Neuronal stem cell (in vitro differentiated cells): ENCODE measurements at regions not wholly inside any gene's neighbourhood (a gene's known extent, or its start where the extent isn't known, plus 50 kb on each side); places are given as distances from the start of the nearest gene placed in this dataset.
A peak's percentile ranks its signal among the peaks of the same experiment; 100 is the strongest.

Experiments used
- DNase-seq: peaks from one replicate; pipeline ENCODE4 v3.0.0-alpha.2; 2013; ENCODE audit warnings: low spot score
- H2AFZ ChIP-seq: one replicate; pipeline ENCODE4 v1.6.1; 2013; ENCODE audit warnings: mild to moderate bottlenecking, low read length, inconsistent platforms
- H2AK5ac ChIP-seq: 2 replicates; pipeline ENCODE4 v1.6.1; 2013; ENCODE audit warnings: low read depth, mild to moderate bottlenecking, inconsistent platforms, low read length, moderate library complexity, mixed read lengths
- H2BK120ac ChIP-seq: 2 replicates; pipeline ENCODE4 v1.6.1; 2013; ENCODE audit warnings: low read depth, mild to moderate bottlenecking, inconsistent platforms, low read length, moderate library complexity, mixed read lengths
- H2BK12ac ChIP-seq: one replicate; pipeline ENCODE4 v1.6.1; 2013; ENCODE audit warnings: low read length, inconsistent platforms
- H2BK15ac ChIP-seq: 2 replicates; pipeline ENCODE4 v1.6.1; 2013; ENCODE audit warnings: mild to moderate bottlenecking, low read length, inconsistent platforms, mixed read lengths
- H2BK5ac ChIP-seq: one replicate; pipeline ENCODE4 v1.6.1; 2013; ENCODE audit warnings: inconsistent platforms, mild to moderate bottlenecking, low read length, moderate library complexity
- H3K14ac ChIP-seq: one replicate; pipeline ENCODE4 v1.6.1; 2013; ENCODE audit warnings: low read length, inconsistent platforms
- H3K18ac ChIP-seq: 2 replicates; pipeline ENCODE4 v1.6.1; 2013; ENCODE audit warnings: low read length, inconsistent platforms
- H3K23ac ChIP-seq: 2 replicates; pipeline ENCODE4 v1.6.1; 2013; ENCODE audit warnings: low read depth, mild to moderate bottlenecking, mixed read lengths, low read length, inconsistent platforms; ENCODE audit not compliant: poor library complexity
- H3K27ac ChIP-seq: replicated peaks from 3 replicates; pipeline ENCODE4 v1.5.1; 2013; ENCODE audit warnings: low read length, inconsistent platforms
- H3K27me3 ChIP-seq, 3 experiments: 2 replicates each; pipeline ENCODE4 v1.6.1; 2013; ENCODE audit warnings: low read length in 3 of 3, mild to moderate bottlenecking in 2 of 3, inconsistent platforms in 1 of 3, low read depth in 1 of 3, mixed read lengths in 1 of 3, moderate library complexity in 1 of 3; ENCODE audit not compliant: control insufficient read depth in 3 of 3, insufficient read depth in 3 of 3
- H3K36me3 ChIP-seq, 2 donors: replicated peaks in 1 of 2; 2 replicates each; pipeline ENCODE4 v1.6.1; 2013; ENCODE audit warnings: low read length in 2 of 2; ENCODE audit not compliant: control insufficient read depth in 2 of 2, insufficient read depth in 2 of 2
- H3K4ac ChIP-seq: 2 replicates; pipeline ENCODE4 v1.6.1; 2013; ENCODE audit warnings: inconsistent platforms, mild to moderate bottlenecking, low read length, moderate library complexity
- H3K4me1 ChIP-seq, 2 donors: 1 replicate in 1 of 2; 2 replicates in 1 of 2; pipeline ENCODE4 v1.6.1; 2013; ENCODE audit warnings: low read length in 2 of 2, low read depth in 1 of 2; ENCODE audit not compliant: control insufficient read depth in 2 of 2, insufficient read depth in 1 of 2
- H3K4me2 ChIP-seq: one replicate; pipeline ENCODE4 v1.6.1; 2013; ENCODE audit warnings: mild to moderate bottlenecking, low read length, inconsistent platforms; ENCODE audit not compliant: insufficient read depth, poor library complexity, severe bottlenecking
- H3K4me3 ChIP-seq, 2 donors: 2 replicates each; pipeline ENCODE4 v1.5.1; 2013; ENCODE audit warnings: low read length in 2 of 2, mild to moderate bottlenecking in 2 of 2, inconsistent platforms in 1 of 2, moderate library complexity in 1 of 2
- H3K79me1 ChIP-seq: one replicate; pipeline ENCODE4 v1.6.1; 2013; ENCODE audit warnings: low read depth, mild to moderate bottlenecking, inconsistent platforms, low read length, moderate library complexity
- H3K9ac ChIP-seq: one replicate; pipeline ENCODE4 v1.6.1; 2013; ENCODE audit warnings: mild to moderate bottlenecking, low read depth, low read length, inconsistent platforms; ENCODE audit not compliant: poor library complexity
- H3K9me3 ChIP-seq, 2 donors: replicated peaks in 1 of 2; 2 replicates each; pipeline versions ENCODE3 to v1.6.1; 2013; ENCODE audit warnings: low read length in 2 of 2, mild to moderate bottlenecking in 2 of 2, inconsistent platforms in 1 of 2, low read depth in 1 of 2, mixed read lengths in 1 of 2, moderate library complexity in 1 of 2; ENCODE audit not compliant: control insufficient read depth in 2 of 2, insufficient read depth in 1 of 2
- H4K8ac ChIP-seq: one replicate; pipeline ENCODE4 v1.6.1; 2013; ENCODE audit warnings: low read depth, mild to moderate bottlenecking, inconsistent platforms, low read length, moderate library complexity
- H4K91ac ChIP-seq: one replicate; pipeline ENCODE4 v1.6.1; 2013; ENCODE audit warnings: low read length, low read depth, mild to moderate bottlenecking, inconsistent platforms; ENCODE audit not compliant: poor library complexity
- WGBS, 2 donors: extraction: QIAGEN DNeasy Blood & Tissue Kit; methylation state at CpG; one replicate each; pipeline ENCODE4 v1.1.7; 2013; ENCODE audit warnings: missing lambda C conversion rate in 2 of 2, mixed read lengths in 1 of 2; ENCODE audit not compliant: insufficient read length in 2 of 2, insufficient replicate concordance in 1 of 2; ENCODE audit errors: extremely low coverage in 2 of 2; 5-methylcytosine and 5-hydroxymethylcytosine counted together

DNA sequence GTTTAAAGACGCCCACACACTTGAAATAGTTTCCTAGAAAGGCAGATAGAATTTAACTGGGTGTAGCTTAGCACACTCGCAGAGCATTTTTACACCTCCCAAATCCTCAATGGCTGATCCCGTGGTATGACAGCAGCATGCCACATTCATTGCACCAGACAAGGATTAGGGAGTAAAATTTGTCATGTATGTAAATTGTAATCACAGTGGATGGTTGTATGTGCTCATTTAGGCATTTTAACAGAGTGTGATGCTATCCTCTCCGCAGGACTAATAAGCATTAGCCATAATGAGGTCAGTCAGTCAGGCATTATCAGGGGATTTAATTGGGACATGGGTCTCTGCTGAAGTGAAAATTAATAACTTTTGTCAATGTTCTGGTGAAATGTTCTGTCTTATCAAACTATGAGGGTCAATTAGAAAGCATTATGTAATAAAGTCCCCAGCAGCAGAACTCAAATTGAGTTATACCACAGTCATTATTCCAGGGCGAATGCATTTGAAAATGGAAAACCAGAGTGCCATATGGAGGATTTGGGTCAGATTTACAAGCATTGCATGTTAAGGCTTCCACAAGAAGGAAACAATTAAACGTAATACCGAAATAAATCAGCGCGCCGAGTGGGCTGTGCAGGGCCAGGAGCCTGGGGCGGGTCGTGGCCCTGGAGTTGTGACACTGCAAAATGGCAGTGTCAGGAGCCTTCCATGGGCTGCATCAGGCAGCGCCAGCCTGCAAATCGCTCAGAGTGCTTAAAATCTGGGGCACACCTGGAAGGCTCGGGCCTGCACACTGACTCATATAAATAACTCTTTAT is 602.2 kb downstream of the BNC2 start:
- Histone ChIP-seq H3K14ac (no peak overlapping the region), H3K36me3 (no peaks in the 10 kb centered on the region), H3K23ac (no peak overlapping the region), H3K79me1 (no peaks in the 10 kb centered on the region), H3K9me3 (no peaks in the 10 kb centered on the region), H3K27me3 (no peaks in the 10 kb centered on the region), H3K18ac (no peak overlapping the region), H2BK15ac (no peak overlapping the region), H4K91ac (no peak overlapping the region), H2BK12ac (no peak overlapping the region), H2AFZ (no peak overlapping the region), H3K9ac (no peak overlapping the region), H3K4me3 (no peak overlapping the region), H4K8ac (no peak overlapping the region), H3K27ac (no peak overlapping the region), H3K4me2 (no peak overlapping the region), H3K4ac (no peak overlapping the region), H2BK5ac (no peak overlapping the region), H2AK5ac (no peak overlapping the region), H3K4me1 (peaks cover 0 to 7% of the 10 kb centered on the region in 2 donors), H2BK120ac (no peak overlapping the region)
- WGBS, 2 donors, result no CpG with 5 or more reads among the region's 15 CpGs
- DNase-seq, result no peak

DNA sequence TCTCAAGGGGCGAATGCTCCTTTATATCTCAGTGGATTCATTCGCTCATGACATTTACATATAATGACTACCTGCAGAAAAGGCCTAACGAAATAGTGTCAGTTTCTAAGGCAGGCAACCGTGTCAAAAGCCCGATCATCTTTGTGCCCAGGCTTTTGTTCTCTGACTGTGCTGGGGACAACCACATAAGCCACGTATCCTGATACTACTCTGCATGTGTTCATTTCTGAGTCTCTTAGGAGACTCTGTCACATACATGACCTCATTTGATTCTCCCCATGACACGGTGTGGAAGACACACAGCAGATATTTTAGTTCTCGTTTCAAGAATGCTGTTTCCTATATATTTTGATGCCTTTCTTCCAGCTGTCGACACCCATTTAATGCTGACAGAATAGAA is 598.5 kb downstream of the BNC2 start:
- no peak overlapping the region for H2AK5ac ChIP-seq
- H3K27ac ChIP-seq, result no peak overlapping the region
- WGBS, 2 donors, result no CpG with 5 or more reads among the region's 9 CpGs
- no peak overlapping the region for H3K14ac ChIP-seq
- no peak overlapping the region for H2AFZ ChIP-seq
- H4K8ac ChIP-seq, result no peak overlapping the region
- no peak overlapping the region for H2BK5ac ChIP-seq
- H3K9ac ChIP-seq, result no peak overlapping the region
- no peak overlapping the region for H3K4ac ChIP-seq
- H4K91ac ChIP-seq, result no peak overlapping the region
- no peaks in the 10 kb centered on the region for H3K27me3 ChIP-seq
- H2BK12ac ChIP-seq, result no peak overlapping the region
- H3K23ac ChIP-seq, result no peak overlapping the region
- H3K4me1 ChIP-seq, result peaks cover 0 to 8% of the 10 kb centered on the region in 2 donors
- H2BK120ac ChIP-seq, result no peak overlapping the region
- H3K4me2 ChIP-seq, result no peak overlapping the region
- H2BK15ac ChIP-seq, result no peak overlapping the region
- no peak overlapping the region for H3K4me3 ChIP-seq
- no peaks in the 10 kb centered on the region for H3K9me3 ChIP-seq
- no peak for DNase-seq
- H3K79me1 ChIP-seq, result no peaks in the 10 kb centered on the region
- H3K18ac ChIP-seq, result no peak overlapping the region
- H3K36me3 ChIP-seq, result no peaks in the 10 kb centered on the region

DNA sequence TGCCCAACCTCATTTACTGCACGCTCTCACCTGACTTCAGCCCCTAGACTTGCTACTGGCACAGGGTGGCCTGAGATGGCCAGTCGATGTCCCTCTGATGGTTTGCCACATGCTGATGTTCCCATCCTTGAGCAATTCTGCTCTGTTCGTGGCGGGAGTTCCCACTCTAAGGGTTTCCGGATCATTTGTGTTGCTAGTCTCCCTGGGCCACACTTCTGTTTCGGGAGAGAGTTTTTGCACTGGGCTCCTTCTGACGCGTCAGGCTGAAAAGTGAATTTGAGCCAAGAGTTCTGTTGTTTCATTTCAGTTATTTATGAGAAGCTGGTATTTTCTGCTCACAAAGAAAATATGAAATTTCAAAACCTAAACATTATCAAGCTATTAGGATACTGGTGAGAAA is 597.7 kb downstream of the BNC2 start:
- Histone ChIP-seq H3K27ac (no peak overlapping the region), H2BK15ac (no peak overlapping the region), H3K23ac (no peak overlapping the region), H4K91ac (no peak overlapping the region), H3K4me3 (peak overlapping the region in 1 of 2 donors; percentile 38), H2BK120ac (no peak overlapping the region), H3K14ac (no peak overlapping the region), H2BK5ac (no peak overlapping the region), H2AFZ (no peak overlapping the region), H3K4me1 (peaks cover 0 to 4% of the 10 kb centered on the region in 2 donors), H3K4ac (no peak overlapping the region), H3K18ac (no peak overlapping the region), H2AK5ac (no peak overlapping the region), H3K36me3 (no peaks in the 10 kb centered on the region), H4K8ac (no peak overlapping the region), H3K4me2 (no peak overlapping the region), H3K27me3 (no peaks in the 10 kb centered on the region), H3K9me3 (no peaks in the 10 kb centered on the region), H3K9ac (no peak overlapping the region), H3K79me1 (no peaks in the 10 kb centered on the region), H2BK12ac (no peak overlapping the region)
- no CpG with 5 or more reads among the region's 8 CpGs for WGBS, 2 donors
- no peak for DNase-seq

DNA sequence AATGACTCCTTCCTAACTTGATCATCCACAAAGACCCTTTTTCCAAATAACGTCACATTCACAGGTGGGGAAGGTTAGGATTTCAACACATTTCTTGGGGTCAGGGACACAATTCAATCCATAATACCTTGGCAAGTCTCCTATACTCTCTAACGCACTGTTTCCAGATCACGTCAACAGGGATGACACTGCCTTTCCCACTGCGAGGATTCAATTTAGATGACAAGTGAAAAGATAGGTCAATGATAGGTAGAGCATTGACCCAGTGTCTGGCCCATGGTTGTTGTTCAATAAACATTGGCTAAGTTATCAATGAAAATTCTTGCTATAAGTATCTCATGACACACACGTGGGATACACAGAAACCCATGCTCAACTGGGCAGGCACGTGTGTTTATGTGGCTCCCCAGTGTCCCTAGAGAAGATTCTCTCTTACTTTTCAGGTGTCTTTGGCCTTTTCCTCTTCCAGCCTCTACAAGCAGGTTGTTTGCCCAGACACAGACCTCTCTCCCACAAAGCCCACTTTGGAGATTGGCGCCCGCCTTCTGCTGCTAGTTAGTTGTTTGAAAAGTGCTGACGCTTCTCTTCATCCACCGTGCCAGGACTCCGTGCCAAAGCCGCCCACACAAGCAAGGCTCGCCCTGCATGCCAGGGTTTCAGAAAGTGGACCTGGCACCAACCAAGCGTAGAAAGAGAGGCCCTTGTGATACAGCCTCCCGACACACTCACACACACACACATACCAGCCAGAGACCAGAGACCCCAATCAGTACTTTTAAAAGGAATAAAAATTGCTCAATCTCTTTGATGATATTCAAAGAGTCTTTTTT is 594.5 kb downstream of the BNC2 start:
- H3K18ac ChIP-seq, result no peak overlapping the region
- no peaks in the 10 kb centered on the region for H3K36me3 ChIP-seq
- H3K27me3 ChIP-seq, result no peaks in the 10 kb centered on the region
- no peaks in the 10 kb centered on the region for H3K79me1 ChIP-seq
- H3K14ac ChIP-seq, result no peak overlapping the region
- no peak overlapping the region for H3K4me2 ChIP-seq
- no peak for DNase-seq
- H2BK5ac ChIP-seq, result no peak overlapping the region
- H3K9ac ChIP-seq, result no peak overlapping the region
- peaks cover 0 to 2% of the 10 kb centered on the region in 2 donors for H3K4me1 ChIP-seq
- H3K4ac ChIP-seq, result no peak overlapping the region
- no CpG with 5 or more reads among the region's 15 CpGs for WGBS, 2 donors
- H2BK12ac ChIP-seq, result no peak overlapping the region
- H3K4me3 ChIP-seq, result no peak overlapping the region
- no peak overlapping the region for H3K23ac ChIP-seq
- H4K8ac ChIP-seq, result no peak overlapping the region
- no peak overlapping the region for H2AK5ac ChIP-seq
- no peak overlapping the region for H2BK15ac ChIP-seq
- H3K27ac ChIP-seq, result no peak overlapping the region
- no peak overlapping the region for H2AFZ ChIP-seq
- no peak overlapping the region for H4K91ac ChIP-seq
- H3K9me3 ChIP-seq, result no peaks in the 10 kb centered on the region
- no peak overlapping the region for H2BK120ac ChIP-seq
